NCI-H345 treated with DMSO at 0.1 percent for 48 hours (cell line): ENCODE measurements at regions not wholly inside any gene's neighbourhood (a gene's known extent, or its start where the extent isn't known, plus 50 kb on each side); places are given as distances from the start of the nearest gene placed in this dataset.

Source experiments
- DNase-seq: peaks from one replicate; lab custom pipeline; 2025; ENCODE audit not compliant: unreplicated experiment; lab: John Stamatoyannopoulos, UW

DNA sequence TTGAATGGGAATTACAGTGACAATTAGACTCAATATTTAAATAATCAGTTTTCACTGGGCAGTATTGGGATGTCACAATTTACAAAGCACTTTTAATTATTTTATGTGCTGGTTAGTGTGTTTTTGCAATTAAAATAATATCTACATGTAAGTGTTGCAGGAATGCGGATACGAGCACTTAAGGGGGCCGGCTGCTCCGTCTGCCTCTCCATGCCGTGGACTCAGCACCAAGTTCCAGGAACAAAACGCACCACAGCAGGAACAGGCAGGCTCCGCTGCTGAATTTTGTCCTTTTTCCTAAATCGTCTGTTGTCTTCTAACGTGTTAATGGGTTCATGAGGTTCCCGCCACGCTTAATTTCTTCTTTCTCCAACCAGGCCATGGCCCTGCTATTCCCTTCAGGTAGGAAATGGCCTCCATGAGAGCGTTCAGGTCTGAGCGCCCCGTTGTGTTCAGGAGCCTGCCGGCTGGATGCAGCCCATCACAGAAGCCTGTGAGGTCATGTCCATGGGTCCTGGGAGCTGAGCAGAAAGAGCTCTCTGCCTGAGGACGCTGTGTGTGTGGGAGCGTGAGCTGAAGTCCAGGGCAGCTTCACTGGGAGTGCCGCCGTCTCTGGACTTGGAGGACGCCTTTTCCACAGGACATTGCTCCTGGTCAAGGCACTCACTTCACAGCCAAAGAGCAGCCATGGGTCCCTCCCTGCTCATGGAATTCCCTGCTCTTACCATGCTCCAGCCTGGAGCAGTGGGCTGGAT, 730.3 kb downstream of the BRD1 start:
- no peak for DNase-seq

DNA sequence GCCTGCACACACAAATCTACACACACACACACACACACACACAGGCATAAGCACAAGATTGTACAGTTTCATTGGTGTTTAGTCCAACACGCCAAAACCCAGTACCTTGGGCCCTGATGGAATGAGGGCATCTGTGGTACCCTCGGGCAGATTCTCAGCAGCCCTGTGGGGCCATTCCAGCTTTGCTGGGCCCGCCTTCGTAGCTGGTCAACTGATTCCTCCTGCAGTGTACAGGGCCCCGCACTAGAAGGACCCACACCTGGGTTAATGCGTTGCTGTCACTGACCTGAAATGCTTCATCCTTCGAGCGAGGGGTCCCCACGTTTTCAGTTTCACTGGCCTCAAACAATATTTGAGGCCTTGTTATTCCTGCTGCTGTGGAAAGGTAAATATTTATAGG, 731.2 kb downstream of the BRD1 start:
- DNase-seq: no peak

DNA sequence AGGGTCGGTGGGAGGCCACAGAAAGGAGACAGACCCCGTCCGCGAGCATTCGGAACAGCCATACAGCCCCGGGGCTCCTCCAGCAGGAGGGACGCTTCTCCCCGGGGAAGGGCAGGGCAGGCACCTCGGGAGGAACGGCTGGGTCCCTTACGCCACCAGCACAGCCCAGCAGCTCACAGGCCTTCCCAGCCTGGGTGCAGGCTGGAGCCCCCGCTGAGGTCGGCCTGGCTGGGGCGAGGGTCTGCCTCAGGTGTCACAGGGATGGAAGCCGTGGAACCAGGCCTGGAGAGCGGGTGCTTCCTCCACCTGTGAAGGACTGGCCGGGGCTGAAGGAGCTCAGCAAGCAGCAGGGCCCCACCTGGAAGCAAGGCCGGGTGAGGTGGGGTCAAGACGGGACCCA, 732.3 kb downstream of the BRD1 start:
- no peak for DNase-seq

DNA sequence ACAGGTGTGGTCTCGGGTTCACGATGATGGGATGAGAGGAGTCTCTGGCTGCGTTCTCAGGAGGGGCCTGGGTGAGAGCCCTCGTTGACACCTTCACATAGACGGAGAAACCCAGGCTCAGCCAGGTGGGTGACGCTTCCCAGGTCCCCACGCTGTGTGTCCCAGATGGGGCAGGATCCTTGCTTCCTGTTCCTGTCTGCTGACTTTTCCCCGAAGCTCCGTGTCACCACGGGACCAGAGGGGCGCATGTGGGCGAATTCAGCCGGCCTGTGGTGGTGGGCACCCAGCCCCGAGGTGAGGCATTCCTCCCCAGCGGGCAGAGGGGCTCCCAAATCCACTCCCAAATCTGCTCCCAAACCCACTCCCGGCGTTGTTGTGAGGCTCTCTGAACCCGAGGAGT, 732.8 kb downstream of the BRD1 start:
- no peak for DNase-seq

DNA sequence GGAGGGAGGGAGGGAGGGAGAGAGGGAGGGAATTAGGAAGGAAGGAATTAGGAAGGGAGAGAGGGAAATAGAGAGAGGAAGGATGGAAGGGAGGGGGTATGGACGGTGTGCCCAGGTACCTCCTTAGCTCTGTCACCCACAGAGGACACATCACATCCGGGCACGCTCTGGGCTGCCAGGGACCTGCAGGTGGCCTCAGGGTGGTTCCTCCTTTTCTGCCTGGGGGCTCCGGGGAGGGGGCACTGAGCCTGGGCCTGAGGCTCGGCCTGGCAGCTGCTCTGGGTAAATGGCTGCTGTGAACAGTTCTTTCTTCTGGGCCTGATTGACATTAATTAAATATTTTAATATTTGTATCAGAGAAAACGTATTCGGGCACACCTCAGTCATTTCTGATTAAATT, 733.5 kb downstream of the BRD1 start:
- peak; percentile 54 for DNase-seq

DNA sequence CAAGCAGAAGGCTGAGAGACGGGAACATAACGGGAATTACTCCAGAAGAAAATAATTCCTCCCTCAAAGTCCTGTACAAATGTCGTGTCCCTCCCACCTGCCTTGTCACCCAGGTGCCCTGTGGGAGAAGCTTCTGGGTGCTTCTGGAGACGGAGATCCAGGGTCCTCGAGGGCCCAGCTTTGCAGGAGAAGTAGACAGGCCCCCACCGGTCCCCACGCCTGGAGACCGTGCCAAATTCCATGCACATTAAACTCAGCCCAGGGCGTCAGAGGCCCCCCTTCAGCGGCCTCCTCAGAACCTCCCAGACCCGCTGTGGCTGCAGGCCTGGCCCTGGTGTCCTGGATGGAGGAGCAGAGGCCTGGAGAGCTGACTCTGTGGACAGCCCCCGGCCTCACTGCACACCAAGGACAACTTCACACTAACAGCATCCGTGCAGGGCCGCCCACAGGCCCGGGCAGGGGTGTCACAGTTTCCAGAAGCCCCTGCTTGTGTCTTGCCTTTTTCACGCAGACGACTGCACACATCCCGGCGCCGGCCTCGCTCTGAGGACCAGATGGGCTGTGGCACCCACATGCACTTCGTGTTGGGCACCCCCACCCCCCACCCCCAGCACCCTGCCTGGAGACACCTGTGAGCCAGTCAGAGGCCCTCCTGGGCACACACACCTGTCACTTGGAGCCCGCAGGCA, 734.3 kb downstream of the BRD1 start:
- DNase-seq: peak; percentile 39

DNA sequence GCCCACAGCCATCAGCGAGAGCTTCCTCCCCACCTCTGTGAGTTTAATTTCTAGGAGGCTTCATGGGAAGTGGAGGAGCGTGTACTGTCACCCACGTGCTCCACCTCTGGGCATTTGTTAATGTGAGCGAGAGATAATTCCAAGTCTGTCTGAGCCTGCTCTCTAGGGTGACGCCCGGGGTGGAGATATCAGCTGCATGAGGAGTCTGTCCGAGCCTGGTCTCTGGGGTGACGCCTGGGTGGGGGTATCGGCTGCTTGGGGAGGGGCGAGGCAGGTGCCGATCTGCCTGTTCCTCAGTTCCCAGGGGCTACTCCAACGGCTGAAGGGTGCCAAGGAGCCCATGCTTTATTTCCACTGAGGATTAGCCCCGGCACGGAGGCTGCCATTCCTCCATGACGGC, 735.0 kb downstream of the BRD1 start:
- no peak for DNase-seq

DNA sequence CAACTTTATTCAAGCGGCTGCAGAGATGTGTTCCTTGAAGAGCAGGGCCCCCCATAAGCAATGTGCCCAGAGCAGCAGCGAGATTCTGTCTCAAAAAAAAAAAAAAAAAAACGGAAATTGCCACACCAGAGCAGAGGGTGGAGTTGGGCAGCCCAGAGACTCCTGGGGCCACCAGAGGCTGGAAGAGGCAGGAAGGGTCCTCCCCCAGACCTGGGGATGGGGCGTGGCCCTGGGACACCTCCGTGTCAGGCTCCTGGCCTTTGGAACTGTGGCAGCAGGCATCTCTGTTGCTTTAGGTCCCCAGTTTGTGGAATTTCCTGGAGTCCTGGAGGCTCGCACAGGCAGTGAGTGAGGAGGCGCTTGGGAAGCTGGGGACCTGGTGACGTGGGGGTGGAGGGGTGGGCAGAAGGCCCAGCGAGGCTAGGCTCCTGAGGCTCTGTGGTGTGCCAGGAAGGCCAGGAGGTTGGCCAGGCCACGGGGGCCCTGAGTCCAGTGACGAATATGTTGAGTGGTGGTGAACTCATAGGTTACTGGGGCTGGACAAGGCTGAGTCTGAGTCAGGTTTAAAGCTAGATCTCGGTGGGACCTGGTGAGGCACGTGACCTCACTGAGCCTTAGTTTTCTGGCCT, 735.6 kb downstream of the BRD1 start:
- DNase-seq: no peak

DNA sequence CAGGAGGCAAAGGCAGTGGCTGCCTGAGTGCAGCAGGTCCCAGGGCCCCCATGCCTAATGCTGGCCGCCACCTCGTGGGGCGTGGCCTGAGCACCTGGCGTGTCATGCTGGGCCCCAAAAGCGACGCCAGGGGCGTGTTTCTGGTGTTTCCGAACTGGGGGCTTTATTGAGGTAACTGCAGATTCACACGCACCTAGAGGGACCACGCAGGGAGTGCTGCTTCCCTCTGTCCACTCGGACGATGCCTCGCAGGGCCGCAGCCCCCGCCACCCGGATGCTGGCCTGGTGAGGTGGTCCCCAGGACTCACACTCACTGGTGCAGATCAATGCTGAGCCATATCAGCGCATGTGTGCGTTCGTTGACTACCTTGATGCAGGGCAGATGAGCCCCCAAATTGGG, 736.2 kb downstream of the BRD1 start:
- no peak for DNase-seq

DNA sequence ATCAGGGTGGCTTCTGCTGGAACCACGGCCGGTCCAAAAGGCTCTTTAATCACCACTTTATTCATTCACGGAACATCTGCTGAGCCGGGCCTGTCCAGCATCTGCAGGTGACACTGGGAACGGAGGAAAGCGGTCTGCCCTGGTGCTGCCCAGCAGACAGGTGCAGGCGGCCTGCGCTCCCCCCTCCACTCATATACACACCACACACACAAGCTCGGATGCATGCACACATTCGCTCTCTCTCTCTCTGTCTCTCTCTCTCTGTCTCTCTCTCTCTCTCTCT, 736.9 kb downstream of the BRD1 start:
- peak; percentile 32 for DNase-seq

DNA sequence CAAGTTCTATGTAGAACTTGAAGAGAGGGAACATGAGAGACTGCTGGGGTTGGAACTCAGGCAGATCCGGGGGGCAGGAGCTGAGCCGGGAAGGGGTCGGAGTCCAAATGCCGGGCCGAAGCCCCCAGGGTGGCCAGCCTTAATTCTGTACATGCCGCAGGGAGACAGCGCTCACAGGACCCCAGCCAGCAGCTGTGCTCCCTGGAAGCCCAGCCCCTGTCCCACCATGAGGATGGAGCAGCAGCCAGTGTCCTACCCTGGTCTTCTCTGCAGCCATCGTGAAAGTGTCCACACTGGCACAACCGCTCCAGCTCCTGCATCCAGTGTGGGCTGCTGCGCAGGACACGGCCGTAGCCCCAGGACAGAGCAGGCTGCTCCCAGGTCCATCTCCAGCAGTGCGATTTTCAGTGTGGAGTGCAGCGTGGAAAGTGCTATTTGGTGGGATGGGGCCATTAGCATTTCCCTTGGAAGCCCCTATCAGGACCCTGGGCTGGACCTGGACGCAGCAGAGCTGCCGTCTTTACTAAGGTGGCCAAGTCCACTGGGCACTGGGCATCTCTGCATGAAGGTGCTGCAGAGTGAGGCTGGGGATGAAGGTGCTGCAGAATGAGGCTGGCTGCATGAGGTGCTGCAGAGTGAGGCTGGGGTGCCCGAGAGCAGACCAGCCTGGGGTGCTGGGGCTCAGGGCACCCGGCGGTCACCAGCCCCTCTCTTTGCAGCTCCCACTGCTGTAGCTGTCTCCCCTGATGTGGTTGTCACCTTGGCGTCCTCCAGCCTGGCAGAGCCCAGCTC, 737.4 kb downstream of the BRD1 start:
- no peak for DNase-seq

DNA sequence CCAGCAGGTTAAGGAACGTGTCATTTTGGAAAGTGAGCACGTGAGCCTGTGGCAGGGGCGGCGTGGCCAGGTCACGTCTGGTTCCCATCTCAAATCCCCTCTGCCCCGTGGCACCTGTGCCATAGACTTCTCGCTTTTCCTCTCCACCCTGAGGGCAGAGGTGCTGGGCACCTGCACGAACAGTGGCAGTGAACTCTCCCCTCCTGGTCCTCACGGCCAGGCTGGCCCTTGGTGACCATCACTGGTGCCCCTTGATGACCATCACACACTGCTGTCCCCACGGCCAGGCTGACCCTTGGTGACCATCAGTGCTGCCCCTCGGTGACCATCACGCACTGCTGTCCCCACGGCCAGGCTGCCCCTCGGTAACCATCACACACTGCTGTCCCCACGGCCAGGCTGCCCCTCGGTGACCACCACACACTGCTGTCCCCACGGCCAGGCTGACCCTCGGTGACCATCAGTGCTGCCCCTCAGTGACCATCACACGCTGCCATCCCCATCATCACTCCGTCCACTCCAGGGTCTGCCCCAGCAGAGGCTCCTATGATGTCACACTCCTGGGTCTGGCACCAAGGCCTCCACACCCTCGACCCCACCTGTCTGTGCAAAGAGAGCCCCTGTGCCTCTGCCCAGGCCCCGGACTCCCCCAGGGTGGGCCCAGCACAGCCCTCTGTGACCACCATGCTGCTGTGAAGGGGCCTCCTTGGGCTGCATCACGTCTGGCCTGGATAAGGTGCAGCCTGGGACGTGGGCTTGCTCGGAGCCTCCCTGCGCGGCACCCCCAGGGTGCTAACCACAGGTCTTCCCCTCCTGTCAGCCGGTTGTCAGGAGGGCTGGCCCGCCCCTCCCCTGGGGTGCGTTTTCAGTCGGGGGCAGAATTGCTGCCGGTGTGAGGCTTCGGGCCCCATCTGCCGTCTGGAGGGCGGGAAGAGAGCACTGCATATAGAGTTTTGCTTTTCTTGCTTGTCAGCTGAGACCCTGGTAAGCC, 738.6 kb downstream of the BRD1 start:
- no peak for DNase-seq

DNA sequence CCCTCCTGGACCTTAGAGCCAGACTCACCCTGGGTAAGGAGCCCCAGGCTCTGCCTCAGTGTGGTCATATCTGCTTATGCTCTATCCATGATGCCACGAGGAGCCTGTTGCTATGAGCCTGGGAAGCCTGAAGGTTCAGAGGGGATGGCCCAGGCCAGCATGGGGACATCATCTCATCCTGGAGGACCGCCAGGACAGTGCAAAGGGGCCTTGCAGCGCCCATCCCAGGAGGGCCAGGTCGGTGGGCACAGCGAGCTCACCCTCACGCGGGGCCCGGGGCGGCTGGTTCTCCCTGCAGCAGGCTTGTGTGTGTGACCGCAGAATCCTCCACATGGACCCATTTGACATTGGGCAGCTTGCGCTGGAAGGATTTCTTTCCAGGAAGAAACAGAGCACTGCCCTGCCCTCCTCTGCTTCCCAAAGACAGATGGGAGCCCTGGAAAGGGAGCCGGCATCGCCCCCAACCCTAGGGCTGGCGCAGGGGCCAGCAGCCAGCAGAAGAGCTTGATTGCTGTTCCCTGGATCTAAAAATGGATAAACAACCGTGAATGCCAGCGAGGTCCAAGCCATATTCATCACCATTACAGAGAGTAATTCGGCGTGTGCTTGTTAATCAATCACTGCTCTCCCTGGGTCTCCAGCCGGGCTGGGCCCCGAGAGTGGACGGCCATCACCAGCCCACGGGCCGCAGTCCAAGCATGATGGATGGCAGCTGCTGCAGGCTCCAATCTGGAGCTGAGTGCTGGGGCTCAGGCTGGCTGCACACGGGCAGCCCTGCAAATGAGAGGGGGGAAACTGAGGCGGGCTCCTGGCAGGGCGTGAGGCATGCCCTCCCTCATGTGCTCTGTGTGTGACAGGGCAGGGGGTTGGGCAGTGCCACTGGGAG, 739.7 kb downstream of the BRD1 start:
- no peak for DNase-seq

DNA sequence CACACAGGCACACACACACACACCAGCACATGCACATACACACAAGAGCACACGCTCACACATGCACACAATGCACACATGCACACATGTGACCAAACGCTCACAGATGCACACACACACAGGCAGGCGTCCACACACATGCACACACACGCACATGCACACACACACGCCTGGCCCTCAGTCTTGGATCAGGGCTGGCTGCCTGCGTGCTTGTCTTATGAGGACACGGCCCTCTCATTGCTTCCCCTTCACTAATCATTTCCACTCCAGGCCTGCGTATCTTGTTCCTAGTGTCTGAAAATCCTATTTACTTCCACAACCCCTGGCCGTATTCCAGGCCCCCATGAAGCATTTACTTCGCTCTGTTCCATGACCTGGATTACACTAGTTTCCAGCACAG, 740.5 kb downstream of the BRD1 start:
- peak; percentile 19 for DNase-seq

DNA sequence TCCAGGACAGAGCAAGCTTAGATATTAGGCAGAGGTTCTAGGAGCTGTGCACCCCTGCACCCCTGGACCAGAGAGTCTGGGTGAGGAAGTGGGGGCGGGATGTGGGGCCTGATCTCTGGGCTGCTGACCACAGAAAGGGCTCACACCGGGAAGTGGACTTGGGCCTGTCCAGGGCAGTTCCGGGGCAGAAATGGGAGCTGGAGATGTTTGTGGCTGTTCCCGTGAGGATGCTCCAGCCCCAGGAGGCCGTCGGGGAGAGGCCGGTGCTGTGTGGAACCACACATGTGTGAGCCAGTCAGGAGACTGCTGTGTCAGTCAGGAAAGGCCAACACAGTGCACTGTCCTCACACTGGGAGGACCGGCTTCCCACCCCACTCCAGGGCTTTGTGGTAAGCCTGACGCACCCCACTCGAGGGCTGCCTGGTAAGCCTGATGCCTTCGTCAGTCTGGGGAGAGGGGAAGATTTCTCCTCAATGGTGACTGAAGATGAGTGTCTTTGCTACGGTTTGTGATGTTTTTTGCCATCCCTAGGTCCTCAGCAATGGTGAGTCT, 741.0 kb downstream of the BRD1 start:
- no peak for DNase-seq

DNA sequence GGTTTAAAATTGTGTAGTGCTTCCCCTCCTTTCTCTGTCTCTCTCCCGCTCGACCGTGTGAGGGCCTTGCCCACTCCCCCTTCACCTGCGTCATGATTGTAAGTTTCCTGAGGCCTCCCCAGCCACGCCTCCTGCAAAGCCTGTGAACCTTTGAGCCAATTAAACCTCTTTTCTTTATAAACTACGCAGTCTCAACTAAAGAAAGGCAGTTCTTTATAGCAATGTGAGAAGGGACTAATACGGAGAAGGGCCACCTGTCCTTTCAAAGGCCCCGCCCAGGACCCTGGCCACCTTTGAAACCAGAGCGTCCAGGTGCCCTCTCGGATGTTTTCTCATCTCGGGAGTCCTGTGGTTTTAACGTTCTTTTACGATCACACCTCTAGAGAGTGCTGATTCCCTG, 741.5 kb downstream of the BRD1 start:
- DNase-seq: peak; percentile 83

DNA sequence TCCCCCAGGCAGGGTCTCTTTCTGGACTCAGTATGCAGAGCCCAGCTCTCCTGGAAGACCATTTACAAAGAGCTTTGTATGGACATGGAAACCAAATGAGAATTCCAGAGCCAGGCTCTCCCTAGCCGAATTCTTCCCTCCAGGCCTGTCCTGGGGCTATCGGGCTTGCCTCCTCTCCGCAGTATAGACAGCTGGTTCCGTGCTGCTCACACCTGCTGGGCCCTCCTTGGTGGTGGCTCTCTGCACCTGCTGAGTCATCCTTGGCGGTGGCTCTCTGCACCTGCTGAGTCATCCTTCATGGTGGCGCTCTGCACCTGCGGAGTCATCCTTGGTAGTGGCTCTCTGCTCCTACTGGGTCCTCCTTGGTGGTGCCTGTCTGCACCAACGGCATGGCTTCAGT, 743.5 kb downstream of the BRD1 start:
- DNase-seq: no peak

DNA sequence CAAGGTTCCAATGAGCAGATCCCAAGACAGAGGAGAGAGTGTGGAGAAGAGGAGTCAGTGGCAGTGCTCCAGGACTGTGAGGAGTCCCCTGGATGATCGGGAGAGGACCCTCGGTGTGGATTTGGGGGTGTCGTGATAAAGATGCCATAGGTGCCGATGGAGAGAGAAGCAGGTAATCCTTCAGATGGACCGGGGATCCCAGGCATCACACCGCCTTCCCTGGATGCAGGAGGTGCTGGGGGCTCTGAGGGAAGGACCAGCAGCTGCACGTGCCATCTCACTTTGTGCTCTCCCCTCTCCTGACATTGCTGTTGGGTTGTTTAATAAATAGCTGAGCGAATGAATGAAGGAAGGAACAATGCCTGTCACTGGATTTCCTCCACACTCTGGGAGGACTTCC, 744.1 kb downstream of the BRD1 start:
- DNase-seq: no peak

DNA sequence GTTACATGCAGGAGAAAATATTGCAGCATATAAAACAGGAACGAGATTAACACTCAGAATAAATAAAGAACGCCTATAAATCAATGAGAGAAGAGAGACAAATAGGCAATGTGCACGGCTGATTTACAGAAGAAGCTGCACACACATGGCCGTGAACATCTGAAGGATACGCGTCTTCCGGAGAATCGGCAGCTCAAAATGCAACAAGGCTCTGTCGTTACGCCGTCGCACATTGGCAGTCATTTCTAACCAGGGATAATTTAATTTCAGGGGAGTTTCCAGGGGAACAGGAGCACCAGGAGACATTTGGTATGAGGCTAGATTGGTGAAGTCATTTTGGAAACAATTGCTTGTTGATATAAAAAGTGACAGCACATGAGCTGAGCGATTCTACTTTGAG, 745.2 kb downstream of the BRD1 start:
- no peak for DNase-seq
